ENCODE measurements at regions not wholly inside any gene's neighbourhood (a gene's known extent, or its start where the extent isn't known, plus 50 kb on each side); places are given as distances from the start of the nearest gene placed in this dataset.

GRCh38 chr7:81040496-81040895 is 121.6 kb upstream of the SEMA3C start:
- Mint-ChIP-seq H3K36me3 (ENCODE audit: low read depth) (no peaks in the 10 kb centered on the region), H3K27me3 (ENCODE audit: insufficient read depth) (no peaks in the 10 kb centered on the region), H3K9me3 (peaks cover 16% of the 10 kb centered on the region), H3K4me1 (ENCODE audit: low read depth) (no peaks in the 10 kb centered on the region), H3K4me3 (no peak overlapping the region), H3K27ac (no peak overlapping the region)
- DNase-seq (ENCODE audit: low spot score): no peak
- intact Hi-C loops (cut with micrococcal nuclease): no loop called here

DNA sequence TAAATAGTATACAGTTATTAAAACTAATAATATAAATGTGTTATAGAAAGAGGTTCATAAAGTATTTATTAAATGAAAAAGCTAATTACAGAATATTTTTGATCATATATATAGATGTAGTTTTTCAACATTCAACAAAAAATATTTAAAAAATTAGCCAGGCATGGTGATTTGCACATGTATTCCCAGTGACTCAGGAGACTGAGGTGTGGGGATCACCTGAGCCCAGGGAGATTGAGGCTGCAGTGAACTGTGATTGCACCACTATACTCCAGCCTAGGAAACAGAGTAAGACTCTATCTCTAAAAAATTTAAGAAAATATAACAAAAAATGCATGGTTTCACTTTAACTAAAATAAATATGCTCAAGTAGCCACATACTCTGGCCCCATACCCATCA is 118.0 kb upstream of the SEMA3C start:
- H3K4me3 Mint-ChIP-seq: no peak overlapping the region
- H3K4me1 Mint-ChIP-seq (ENCODE audit: low read depth): no peaks in the 10 kb centered on the region
- no peak overlapping the region for H3K27ac Mint-ChIP-seq
- intact Hi-C loops (cut with micrococcal nuclease): no loop called here
- no peak for DNase-seq (ENCODE audit: low spot score)
- H3K36me3 Mint-ChIP-seq (ENCODE audit: low read depth): no peaks in the 10 kb centered on the region
- H3K27me3 Mint-ChIP-seq (ENCODE audit: insufficient read depth): no peaks in the 10 kb centered on the region
- H3K9me3 Mint-ChIP-seq: peaks cover 11% of the 10 kb centered on the region

DNA sequence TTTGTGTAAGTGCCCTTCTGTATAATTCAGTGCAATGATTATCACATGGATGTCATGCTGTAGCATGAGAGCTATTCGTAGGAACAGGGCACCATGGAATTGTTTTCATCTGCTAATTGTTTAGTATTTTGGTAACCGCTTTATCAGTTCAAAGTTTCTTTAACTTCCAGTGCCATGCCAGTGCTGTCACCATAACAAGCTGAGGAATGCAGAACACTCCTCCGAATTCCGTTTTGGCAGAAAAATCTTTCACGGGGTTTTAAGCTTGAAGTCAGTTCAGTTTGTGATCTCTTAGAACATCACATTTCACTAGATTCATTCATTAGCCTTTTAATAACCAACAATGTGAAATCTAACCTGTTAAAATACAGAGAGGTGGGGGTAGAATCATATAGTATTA is 117.2 kb upstream of the SEMA3C start:
- intact Hi-C loops (cut with micrococcal nuclease): no loop called here
- Mint-ChIP-seq H3K36me3 (ENCODE audit: low read depth) (no peaks in the 10 kb centered on the region), H3K27me3 (ENCODE audit: insufficient read depth) (no peaks in the 10 kb centered on the region), H3K4me1 (ENCODE audit: low read depth) (no peaks in the 10 kb centered on the region), H3K9me3 (peaks cover 8% of the 10 kb centered on the region), H3K4me3 (no peak overlapping the region), H3K27ac (no peak overlapping the region)
- DNase-seq (ENCODE audit: low spot score): no peak

GRCh38 chr7:81031996-81032395 is 113.1 kb upstream of the SEMA3C start:
- H3K4me1 Mint-ChIP-seq (ENCODE audit: low read depth): no peaks in the 10 kb centered on the region
- intact Hi-C loops (cut with micrococcal nuclease): no loop called here
- no peaks in the 10 kb centered on the region for H3K27me3 Mint-ChIP-seq (ENCODE audit: insufficient read depth)
- no peak overlapping the region for H3K27ac Mint-ChIP-seq
- peaks cover 5% of the 10 kb centered on the region for H3K9me3 Mint-ChIP-seq
- no peaks in the 10 kb centered on the region for H3K36me3 Mint-ChIP-seq (ENCODE audit: low read depth)
- H3K4me3 Mint-ChIP-seq: no peak overlapping the region
- no peak for DNase-seq (ENCODE audit: low spot score)

DNA sequence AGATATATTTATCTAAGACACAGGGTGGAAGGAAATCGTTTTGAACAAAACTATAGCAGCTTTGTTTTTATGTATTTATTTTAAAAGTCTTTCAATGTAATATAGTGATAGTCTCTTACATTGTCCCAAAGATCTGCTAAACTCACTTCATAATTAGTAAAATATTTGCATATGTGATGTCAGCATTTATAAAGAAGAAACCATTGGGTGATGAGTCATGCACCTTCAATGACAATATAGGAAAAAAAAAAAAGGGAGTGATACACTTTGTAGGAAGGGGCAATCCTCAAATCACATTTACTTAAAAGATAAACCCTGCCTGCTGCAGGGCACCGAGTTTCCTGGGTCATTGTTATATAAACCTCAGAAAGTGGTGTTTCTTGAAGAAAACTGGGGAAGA is 112.4 kb upstream of the SEMA3C start:
- intact Hi-C loops (cut with micrococcal nuclease): no loop called here
- Mint-ChIP-seq H3K9me3 (peaks cover 5% of the 10 kb centered on the region), H3K4me3 (no peak overlapping the region), H3K27ac (no peak overlapping the region), H3K36me3 (ENCODE audit: low read depth) (no peaks in the 10 kb centered on the region), H3K27me3 (ENCODE audit: insufficient read depth) (no peaks in the 10 kb centered on the region), H3K4me1 (ENCODE audit: low read depth) (no peaks in the 10 kb centered on the region)
- no peak for DNase-seq (ENCODE audit: low spot score)

- Mint-ChIP-seq H3K36me3 (ENCODE audit: low read depth) (no peaks in the 10 kb centered on the region), H3K27ac (no peak overlapping the region), H3K4me3 (no peak overlapping the region), H3K9me3 (peaks cover 5% of the 10 kb centered on the region), H3K27me3 (ENCODE audit: insufficient read depth) (no peaks in the 10 kb centered on the region), H3K4me1 (ENCODE audit: low read depth) (no peaks in the 10 kb centered on the region)
- intact Hi-C loops (cut with micrococcal nuclease): no loop called here
- DNase-seq (ENCODE audit: low spot score): no peak
These were observed 111.6 kb upstream of the SEMA3C start for GRCh38 chr7:81030472-81030871.

GRCh38 chr7:81029511-81029910 is 110.7 kb upstream of the SEMA3C start:
- no peaks in the 10 kb centered on the region for H3K36me3 Mint-ChIP-seq (ENCODE audit: low read depth)
- no peaks in the 10 kb centered on the region for H3K4me1 Mint-ChIP-seq (ENCODE audit: low read depth)
- no peak for DNase-seq (ENCODE audit: low spot score)
- intact Hi-C loops (cut with micrococcal nuclease): no loop called here
- no peak overlapping the region for H3K4me3 Mint-ChIP-seq
- H3K9me3 Mint-ChIP-seq: peaks cover 4% of the 10 kb centered on the region
- no peaks in the 10 kb centered on the region for H3K27me3 Mint-ChIP-seq (ENCODE audit: insufficient read depth)
- no peak overlapping the region for H3K27ac Mint-ChIP-seq

DNA sequence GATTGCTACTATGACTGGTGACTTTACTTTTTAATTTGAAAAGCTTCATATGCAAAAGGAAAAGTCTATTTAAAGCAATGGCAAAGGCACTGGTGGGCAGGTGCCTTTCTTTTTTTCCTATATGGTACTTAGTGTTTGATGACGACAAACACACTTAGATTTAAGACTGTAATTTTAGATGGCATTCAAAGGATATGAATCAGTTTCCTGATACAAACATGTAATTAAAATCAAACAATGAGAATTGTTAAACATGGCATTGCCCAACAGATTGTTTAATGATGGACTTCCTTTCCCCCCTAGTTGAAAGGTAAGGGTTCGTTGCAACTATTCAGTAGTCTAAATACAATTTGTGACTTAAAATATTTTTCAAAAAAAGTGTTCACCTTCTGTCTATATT is 106.5 kb upstream of the SEMA3C start:
- no peaks in the 10 kb centered on the region for H3K36me3 Mint-ChIP-seq (ENCODE audit: low read depth)
- H3K4me1 Mint-ChIP-seq (ENCODE audit: low read depth): no peaks in the 10 kb centered on the region
- no peak for DNase-seq (ENCODE audit: low spot score)
- no peaks in the 10 kb centered on the region for H3K27me3 Mint-ChIP-seq (ENCODE audit: insufficient read depth)
- H3K4me3 Mint-ChIP-seq: no peak overlapping the region
- peaks cover 4% of the 10 kb centered on the region for H3K9me3 Mint-ChIP-seq
- no peak overlapping the region for H3K27ac Mint-ChIP-seq
- intact Hi-C loops (cut with micrococcal nuclease): no loop called here

- Mint-ChIP-seq H3K4me3 (no peak overlapping the region), H3K27ac (no peak overlapping the region), H3K36me3 (ENCODE audit: low read depth) (no peaks in the 10 kb centered on the region), H3K4me1 (ENCODE audit: low read depth) (no peaks in the 10 kb centered on the region), H3K27me3 (ENCODE audit: insufficient read depth) (no peaks in the 10 kb centered on the region), H3K9me3 (peaks cover 6% of the 10 kb centered on the region)
- intact Hi-C loops (cut with micrococcal nuclease): no loop called here
- no peak for DNase-seq (ENCODE audit: low spot score)
These were observed 96.1 kb upstream of the SEMA3C start for GRCh38 chr7:81014908-81015307.

GRCh38 chr7:81014266-81014665 is 95.4 kb upstream of the SEMA3C start:
- Mint-ChIP-seq H3K27ac (no peak overlapping the region), H3K27me3 (ENCODE audit: insufficient read depth) (no peaks in the 10 kb centered on the region), H3K36me3 (ENCODE audit: low read depth) (no peaks in the 10 kb centered on the region), H3K4me1 (ENCODE audit: low read depth) (no peaks in the 10 kb centered on the region), H3K9me3 (peaks cover 6% of the 10 kb centered on the region), H3K4me3 (no peak overlapping the region)
- no peak for DNase-seq (ENCODE audit: low spot score)
- intact Hi-C loops (cut with micrococcal nuclease): no loop called here

- H3K27ac Mint-ChIP-seq: no peak overlapping the region
- H3K9me3 Mint-ChIP-seq: peaks cover 6% of the 10 kb centered on the region
- intact Hi-C loops (cut with micrococcal nuclease): no loop called here
- no peaks in the 10 kb centered on the region for H3K36me3 Mint-ChIP-seq (ENCODE audit: low read depth)
- H3K27me3 Mint-ChIP-seq (ENCODE audit: insufficient read depth): no peaks in the 10 kb centered on the region
- H3K4me1 Mint-ChIP-seq (ENCODE audit: low read depth): no peaks in the 10 kb centered on the region
- DNase-seq (ENCODE audit: low spot score): no peak
- H3K4me3 Mint-ChIP-seq: no peak overlapping the region
These were observed 94.4 kb upstream of the SEMA3C start for GRCh38 chr7:81013083-81013817.

DNA sequence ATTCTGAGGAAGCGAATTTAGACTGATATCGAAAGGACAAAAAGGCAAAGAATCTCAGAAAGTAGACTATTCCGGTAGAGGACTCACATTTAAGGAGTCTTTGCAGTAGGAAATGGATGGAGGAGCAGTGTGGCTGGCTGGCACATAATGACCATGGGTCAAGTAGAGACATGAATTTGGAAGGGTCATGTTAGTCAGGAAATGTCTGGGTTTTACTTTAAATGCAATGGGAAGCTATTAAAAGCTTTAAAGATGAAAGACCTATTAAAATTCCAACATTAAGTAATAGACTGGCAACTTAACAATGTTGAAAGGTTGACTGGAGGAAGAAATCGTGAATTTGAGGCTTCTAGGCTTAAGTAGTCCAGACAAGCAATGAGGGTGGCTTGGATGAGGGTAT is 90.0 kb upstream of the SEMA3C start:
- H3K27me3 Mint-ChIP-seq (ENCODE audit: insufficient read depth): no peaks in the 10 kb centered on the region
- no peak overlapping the region for H3K27ac Mint-ChIP-seq
- intact Hi-C loops (cut with micrococcal nuclease): no loop called here
- H3K4me3 Mint-ChIP-seq: no peak overlapping the region
- peaks cover 6% of the 10 kb centered on the region for H3K9me3 Mint-ChIP-seq
- H3K4me1 Mint-ChIP-seq (ENCODE audit: low read depth): no peaks in the 10 kb centered on the region
- no peak for DNase-seq (ENCODE audit: low spot score)
- H3K36me3 Mint-ChIP-seq (ENCODE audit: low read depth): no peaks in the 10 kb centered on the region

- Mint-ChIP-seq H3K27ac (no peak overlapping the region), H3K9me3 (no peaks in the 10 kb centered on the region), H3K36me3 (ENCODE audit: low read depth) (no peaks in the 10 kb centered on the region), H3K27me3 (ENCODE audit: insufficient read depth) (no peaks in the 10 kb centered on the region), H3K4me3 (no peak overlapping the region), H3K4me1 (ENCODE audit: low read depth) (no peaks in the 10 kb centered on the region)
- intact Hi-C loops (cut with micrococcal nuclease): no loop called here
- DNase-seq (ENCODE audit: low spot score): no peak
These were observed 88.2 kb upstream of the SEMA3C start for GRCh38 chr7:81007051-81007450.

DNA sequence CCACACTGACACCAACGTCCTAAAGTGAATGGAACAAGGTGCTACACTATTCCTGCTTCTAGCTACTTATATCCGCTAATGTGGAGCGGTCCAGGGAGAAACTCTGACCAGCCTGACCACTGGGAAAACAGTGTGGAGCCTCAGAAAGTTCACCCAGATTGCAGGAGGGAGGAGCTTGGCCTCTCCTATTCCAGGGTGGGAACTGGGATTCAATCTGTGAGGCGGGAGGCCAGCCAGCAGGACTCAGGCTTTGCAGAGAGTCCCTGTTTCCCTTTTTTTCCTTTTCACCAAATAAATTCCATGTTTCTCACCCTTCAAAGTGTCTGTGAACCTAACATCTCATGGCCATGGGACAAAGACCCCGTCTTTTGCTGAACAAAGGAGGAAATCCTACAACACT is 86.4 kb upstream of the SEMA3C start:
- H3K27me3 Mint-ChIP-seq (ENCODE audit: insufficient read depth): no peaks in the 10 kb centered on the region
- intact Hi-C loops (cut with micrococcal nuclease): no loop called here
- H3K9me3 Mint-ChIP-seq: no peaks in the 10 kb centered on the region
- no peak overlapping the region for H3K27ac Mint-ChIP-seq
- no peaks in the 10 kb centered on the region for H3K36me3 Mint-ChIP-seq (ENCODE audit: low read depth)
- no peaks in the 10 kb centered on the region for H3K4me1 Mint-ChIP-seq (ENCODE audit: low read depth)
- H3K4me3 Mint-ChIP-seq: no peak overlapping the region
- no peak for DNase-seq (ENCODE audit: low spot score)

Data from activated T-helper 1 cell treated with anti-CD3 and anti-CD28 coated beads, Interleukin-12 subunit alpha, Interleukin-12 subunit beta, Interleukin-2, Interleukin-4 antibody, amounts not matched to agents 30 ng/mL and 10 ng/mL and 1 ng/mL, durations not matched to agents 14 hours and 24 hours and 36 hours (primary cell).